A549 (cell line): ENCODE measurements at regions not wholly inside any gene's neighbourhood (a gene's known extent, or its start where the extent isn't known, plus 50 kb on each side); places are given as distances from the start of the nearest gene placed in this dataset.

Experiments used
- JUN ChIP-seq, 2 experiments: fragments of >200 bp; sonication (Bioruptor Twin); formaldehyde crosslinking; IDR thresholded peaks; 2 replicates in 1 of 2; 3 replicates in 1 of 2; pipeline ENCODE4 v1.6.1; 2016 to 2017
- POLR2A ChIP-seq: IDR thresholded peaks from 2 replicates; pipeline ENCODE4 v1.6.1; 2012; ENCODE audit warnings: mild to moderate bottlenecking, low read length
- RCOR1 ChIP-seq: fragments of 150-350 bp; IDR thresholded peaks from 2 replicates; pipeline ENCODE4 v1.6.1; 2014; ENCODE audit warnings: antibody characterized with exemption, low read length, low read depth
- RFX5 ChIP-seq: fragments of 450-650 bp; IDR thresholded peaks from 2 replicates; pipeline ENCODE4 v1.7.1; 2014; ENCODE audit warnings: antibody characterized with exemption, mild to moderate bottlenecking, moderate library complexity
- TF ChIP-seq, protein P1 (sequence below): fragments of >200 bp; sonication (Bioruptor Twin); formaldehyde crosslinking; IDR thresholded peaks from 3 replicates; pipeline ENCODE4 v1.5.1; 2016
- TF ChIP-seq, protein P2 (sequence below): fragments of 200-600 bp; sonication (generic); IDR thresholded peaks from 2 replicates; pipeline ENCODE4 v1.6.1; 2016; ENCODE audit warnings: antibody characterized with exemption, mild to moderate bottlenecking, moderate library complexity

- TF ChIP-seq POLR2A (no peak), RFX5 (no peak), RCOR1 (no peak), JUN (IDR thresholded peaks at IDR 0.05) (no peak)
- TF ChIP-seq, protein P1, sequence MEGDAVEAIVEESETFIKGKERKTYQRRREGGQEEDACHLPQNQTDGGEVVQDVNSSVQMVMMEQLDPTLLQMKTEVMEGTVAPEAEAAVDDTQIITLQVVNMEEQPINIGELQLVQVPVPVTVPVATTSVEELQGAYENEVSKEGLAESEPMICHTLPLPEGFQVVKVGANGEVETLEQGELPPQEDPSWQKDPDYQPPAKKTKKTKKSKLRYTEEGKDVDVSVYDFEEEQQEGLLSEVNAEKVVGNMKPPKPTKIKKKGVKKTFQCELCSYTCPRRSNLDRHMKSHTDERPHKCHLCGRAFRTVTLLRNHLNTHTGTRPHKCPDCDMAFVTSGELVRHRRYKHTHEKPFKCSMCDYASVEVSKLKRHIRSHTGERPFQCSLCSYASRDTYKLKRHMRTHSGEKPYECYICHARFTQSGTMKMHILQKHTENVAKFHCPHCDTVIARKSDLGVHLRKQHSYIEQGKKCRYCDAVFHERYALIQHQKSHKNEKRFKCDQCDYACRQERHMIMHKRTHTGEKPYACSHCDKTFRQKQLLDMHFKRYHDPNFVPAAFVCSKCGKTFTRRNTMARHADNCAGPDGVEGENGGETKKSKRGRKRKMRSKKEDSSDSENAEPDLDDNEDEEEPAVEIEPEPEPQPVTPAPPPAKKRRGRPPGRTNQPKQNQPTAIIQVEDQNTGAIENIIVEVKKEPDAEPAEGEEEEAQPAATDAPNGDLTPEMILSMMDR: no peak
- TF ChIP-seq, protein P2, sequence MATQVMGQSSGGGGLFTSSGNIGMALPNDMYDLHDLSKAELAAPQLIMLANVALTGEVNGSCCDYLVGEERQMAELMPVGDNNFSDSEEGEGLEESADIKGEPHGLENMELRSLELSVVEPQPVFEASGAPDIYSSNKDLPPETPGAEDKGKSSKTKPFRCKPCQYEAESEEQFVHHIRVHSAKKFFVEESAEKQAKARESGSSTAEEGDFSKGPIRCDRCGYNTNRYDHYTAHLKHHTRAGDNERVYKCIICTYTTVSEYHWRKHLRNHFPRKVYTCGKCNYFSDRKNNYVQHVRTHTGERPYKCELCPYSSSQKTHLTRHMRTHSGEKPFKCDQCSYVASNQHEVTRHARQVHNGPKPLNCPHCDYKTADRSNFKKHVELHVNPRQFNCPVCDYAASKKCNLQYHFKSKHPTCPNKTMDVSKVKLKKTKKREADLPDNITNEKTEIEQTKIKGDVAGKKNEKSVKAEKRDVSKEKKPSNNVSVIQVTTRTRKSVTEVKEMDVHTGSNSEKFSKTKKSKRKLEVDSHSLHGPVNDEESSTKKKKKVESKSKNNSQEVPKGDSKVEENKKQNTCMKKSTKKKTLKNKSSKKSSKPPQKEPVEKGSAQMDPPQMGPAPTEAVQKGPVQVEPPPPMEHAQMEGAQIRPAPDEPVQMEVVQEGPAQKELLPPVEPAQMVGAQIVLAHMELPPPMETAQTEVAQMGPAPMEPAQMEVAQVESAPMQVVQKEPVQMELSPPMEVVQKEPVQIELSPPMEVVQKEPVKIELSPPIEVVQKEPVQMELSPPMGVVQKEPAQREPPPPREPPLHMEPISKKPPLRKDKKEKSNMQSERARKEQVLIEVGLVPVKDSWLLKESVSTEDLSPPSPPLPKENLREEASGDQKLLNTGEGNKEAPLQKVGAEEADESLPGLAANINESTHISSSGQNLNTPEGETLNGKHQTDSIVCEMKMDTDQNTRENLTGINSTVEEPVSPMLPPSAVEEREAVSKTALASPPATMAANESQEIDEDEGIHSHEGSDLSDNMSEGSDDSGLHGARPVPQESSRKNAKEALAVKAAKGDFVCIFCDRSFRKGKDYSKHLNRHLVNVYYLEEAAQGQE: no peak
Measured at GRCh38 chr16:73572135-73572828, 524.4 kb upstream of the ZFHX3 start.
